ENCODE measurements at regions not wholly inside any gene's neighbourhood (a gene's known extent, or its start where the extent isn't known, plus 50 kb on each side); places are given as distances from the start of the nearest gene placed in this dataset.

GRCh38 chr5:127153521-127153920, 80.2 kb upstream of the C5orf63 start:
- TF ChIP-seq CTCF (IDR thresholded peaks at IDR 0.05) = no peak
- no peak for TF ChIP-seq POLR2A (IDR thresholded peaks at IDR 0.05)

Data from thyroid gland (tissue), 4 donors.